Spinal cord (tissue), 9 donors: ENCODE measurements at regions not wholly inside any gene's neighbourhood (a gene's known extent, or its start where the extent isn't known, plus 50 kb on each side); places are given as distances from the start of the nearest gene placed in this dataset.
"Not testable (repeated sequence)": the region's sequence is repeated elsewhere in the genome, so short reads cannot be mapped to it uniquely, and the experiment has no call there.

Source experiments
- DNase-seq, 6 donors: peaks; one replicate each; pipeline versions ENCODE4 v3.0.0 to v3.0.0-alpha.2; 2013 to 2015; ENCODE audit warnings: low spot score in 6 of 6, low read depth in 4 of 6
- H3K27ac ChIP-seq: one replicate; pipeline ENCODE4 v1.5.1; 2013; ENCODE audit warnings: low read depth, low read length, control low read depth
- H3K27me3 ChIP-seq: one replicate; pipeline ENCODE4 v1.6.1; 2013; ENCODE audit warnings: low read length; ENCODE audit not compliant: control insufficient read depth, insufficient read depth
- H3K36me3 ChIP-seq: one replicate; pipeline ENCODE4 v1.6.1; 2013; ENCODE audit warnings: low read length; ENCODE audit not compliant: control insufficient read depth, insufficient read depth
- H3K4me1 ChIP-seq: one replicate; pipeline ENCODE4 v1.6.1; 2013; ENCODE audit warnings: low read length; ENCODE audit not compliant: control insufficient read depth, insufficient read depth
- H3K4me3 ChIP-seq: one replicate; pipeline ENCODE4 v1.5.1; 2013; ENCODE audit warnings: low read depth, low read length, control low read depth
- H3K9me3 ChIP-seq: one replicate; pipeline ENCODE4 v1.6.1; 2013; ENCODE audit warnings: low read length; ENCODE audit not compliant: control insufficient read depth, insufficient read depth
- WGBS: methylation state at CpG from one replicate; pipeline ENCODE4 v1.1.5; 2013; ENCODE audit warnings: missing lambda C conversion rate; ENCODE audit not compliant: insufficient coverage; 5-methylcytosine and 5-hydroxymethylcytosine counted together
- donor health status: healthy.

GRCh38 chr2:91520972-91521535, 2829.6 kb downstream of the RPIA start:
- H3K27ac ChIP-seq, H3K4me1 ChIP-seq, DNase-seq, H3K36me3 ChIP-seq, H3K27me3 ChIP-seq, H3K9me3 ChIP-seq, H3K4me3 ChIP-seq: not testable (repeated sequence)
- 82% methylated on average over 1 of the region's 7 CpGs for WGBS

GRCh38 chr2:91521944-91522343, 2830.5 kb downstream of the RPIA start:
- not testable (repeated sequence) for H3K9me3 ChIP-seq, H3K36me3 ChIP-seq, H3K27me3 ChIP-seq, H3K4me3 ChIP-seq, H3K4me1 ChIP-seq, H3K27ac ChIP-seq, DNase-seq
- 60% methylated on average over 1 of the region's 4 CpGs for WGBS

- H3K9me3 ChIP-seq, H3K4me1 ChIP-seq, H3K36me3 ChIP-seq, H3K27ac ChIP-seq, DNase-seq, H3K4me3 ChIP-seq, H3K27me3 ChIP-seq: not testable (repeated sequence)
- 86% methylated on average over 4 of the region's 5 CpGs for WGBS
Observed at GRCh38 chr2:91522877-91523276, 2831.4 kb downstream of the RPIA start.

- not testable (repeated sequence) for H3K27me3 ChIP-seq, H3K4me1 ChIP-seq, H3K9me3 ChIP-seq, H3K36me3 ChIP-seq, H3K4me3 ChIP-seq, DNase-seq, H3K27ac ChIP-seq
- WGBS, result no CpG with 5 or more reads among the region's 3 CpGs
Observed at GRCh38 chr2:91523751-91524150, 2832.3 kb downstream of the RPIA start.

GRCh38 chr2:91525587-91525986, 2834.1 kb downstream of the RPIA start:
- H3K27me3 ChIP-seq, H3K4me3 ChIP-seq, H3K4me1 ChIP-seq, H3K9me3 ChIP-seq, H3K27ac ChIP-seq, H3K36me3 ChIP-seq, DNase-seq: not testable (repeated sequence)
- 100% methylated on average over 1 of the region's 2 CpGs for WGBS

GRCh38 chr2:91526083-91526482, 2834.6 kb downstream of the RPIA start:
- not testable (repeated sequence) for H3K9me3 ChIP-seq, H3K27ac ChIP-seq, DNase-seq, H3K4me1 ChIP-seq, H3K27me3 ChIP-seq, H3K4me3 ChIP-seq, H3K36me3 ChIP-seq
- WGBS, result 100% methylated on average over 1 of the region's 5 CpGs

GRCh38 chr2:91527056-91527455, 2835.6 kb downstream of the RPIA start:
- DNase-seq, H3K36me3 ChIP-seq, H3K4me1 ChIP-seq, H3K4me3 ChIP-seq, H3K27me3 ChIP-seq, H3K27ac ChIP-seq, H3K9me3 ChIP-seq: not testable (repeated sequence)
- 100% methylated on average over 2 of the region's 2 CpGs for WGBS

- H3K27me3 ChIP-seq, H3K4me1 ChIP-seq, H3K36me3 ChIP-seq, H3K27ac ChIP-seq, DNase-seq, H3K9me3 ChIP-seq, H3K4me3 ChIP-seq: not testable (repeated sequence)
- 92% methylated on average over 7 of the region's 7 CpGs for WGBS
Observed at GRCh38 chr2:91527491-91528031, 2836.1 kb downstream of the RPIA start.

GRCh38 chr2:91528361-91528760, 2836.9 kb downstream of the RPIA start:
- not testable (repeated sequence) for H3K27ac ChIP-seq, H3K4me1 ChIP-seq, H3K4me3 ChIP-seq, H3K36me3 ChIP-seq, H3K9me3 ChIP-seq, DNase-seq, H3K27me3 ChIP-seq
- WGBS, result 90% methylated on average over 2 of the region's 2 CpGs

- 50% methylated on average over 1 of the region's 7 CpGs for WGBS
- not testable (repeated sequence) for H3K27ac ChIP-seq, H3K27me3 ChIP-seq, H3K4me1 ChIP-seq, H3K4me3 ChIP-seq, DNase-seq, H3K9me3 ChIP-seq, H3K36me3 ChIP-seq
Observed at GRCh38 chr2:91536109-91536508, 2844.6 kb downstream of the RPIA start.
